Stomach (tissue), 8 donors: ENCODE measurements at regions not wholly inside any gene's neighbourhood (a gene's known extent, or its start where the extent isn't known, plus 50 kb on each side); places are given as distances from the start of the nearest gene placed in this dataset.

Experiments
- DNase-seq, 2 donors: peaks; one replicate each; pipeline versions ENCODE4 v3.0.0 to v3.0.0-alpha.2; 2013 to 2019
- H3K27ac ChIP-seq, 5 donors: fragments of 200-600 bp in 4 of 5; sonication (generic) in 4 of 5; one replicate each; pipeline ENCODE4 v1.5.1; 2013 to 2019; ENCODE audit warnings: mild to moderate bottlenecking in 1 of 5, moderate library complexity in 1 of 5
- H3K27me3 ChIP-seq, 3 donors: fragments of 200-600 bp; sonication (generic); one replicate each; pipeline ENCODE4 v1.5.1; 2017 to 2019; ENCODE audit warnings: mixed run types in 1 of 3
- H3K36me3 ChIP-seq, 4 donors: fragments of 200-600 bp; sonication (generic); 1 replicate in 3 of 4; 2 replicates in 1 of 4; pipeline ENCODE4 v1.5.1; 2016 to 2019
- H3K4me1 ChIP-seq, 4 donors: fragments of 200-600 bp; sonication (generic); one replicate each; pipeline ENCODE4 v1.5.1; 2016 to 2019
- H3K4me3 ChIP-seq, 4 donors: fragments of 200-600 bp; sonication (generic) in 3 of 4; one replicate each; pipeline ENCODE4 v1.5.1; 2016 to 2019; ENCODE audit warnings: mild to moderate bottlenecking in 1 of 4
- H3K9me3 ChIP-seq, 4 donors: fragments of 200-600 bp; sonication (generic); one replicate each; pipeline ENCODE4 v1.5.1; 2016 to 2019
- CTCF ChIP-seq, 7 experiments: fragments of 450-650 bp in 4 of 7; fragments of 200-600 bp in 3 of 7; sonication (generic) in 3 of 7; IDR thresholded peaks; one replicate each; pipeline ENCODE4 v1.5.1; 2016 to 2019; ENCODE audit warnings: antibody characterized with exemption in 7 of 7, control low read depth in 2 of 7, mild to moderate bottlenecking in 1 of 7
- EP300 ChIP-seq: sonication (generic); formaldehyde crosslinking; IDR thresholded peaks from one replicate; pipeline ENCODE4 v1.6.1; 2017; ENCODE audit warnings: antibody characterized with exemption
- POLR2A ChIP-seq, 4 donors: fragments of 450-650 bp; IDR thresholded peaks; one replicate each; pipeline ENCODE4 v1.6.1; 2016; ENCODE audit warnings: antibody characterized with exemption in 4 of 4, control low read depth in 2 of 4, mild to moderate bottlenecking in 1 of 4, moderate library complexity in 1 of 4
- POLR2AphosphoS5 ChIP-seq, 3 donors: sonication (generic); formaldehyde crosslinking; IDR thresholded peaks; one replicate each; pipeline ENCODE4 v1.6.1; 2016; ENCODE audit warnings: antibody characterized with exemption in 3 of 3
- WGBS, 5 donors: extraction: QIAGEN DNeasy Blood & Tissue Kit in 3 of 5; methylation state at CpG; one replicate each; pipeline versions ENCODE4 v1.1.5 to v1.1.7; 2013 to 2018; 5-methylcytosine and 5-hydroxymethylcytosine counted together
- intact Hi-C: fragments of 100-400 bp; cut with DNase I; formaldehyde crosslinking; loops from one replicate; pipeline ENCODE4 v1.15.1; 2023; ENCODE audit warnings: low total_unique reads
- donor health status: healthy with polysubstance abuse.
- donor health status: Bipolar disorder and iron deficiency.
- donor health status: healthy.

GRCh38 chr4:62871078-62871477 lies 1538.2 kb downstream of the TECRL start:
- Histone ChIP-seq H3K36me3 (no peaks in the 10 kb centered on the region), H3K4me3 (no peak overlapping the region), H3K27me3 (no peaks in the 10 kb centered on the region), H3K9me3 (peaks cover 0 to 5% (median 0%) of the 10 kb centered on the region in 4 donors), H3K4me1 (no peaks in the 10 kb centered on the region), H3K27ac (no peak overlapping the region)
- no peak for DNase-seq
- intact Hi-C loops = no loop called here
- TF ChIP-seq EP300 = no peak
- TF ChIP-seq CTCF (IDR thresholded peaks at IDR 0.05) = no peak
- no peak for TF ChIP-seq POLR2A (IDR thresholded peaks at IDR 0.05)
- TF ChIP-seq POLR2AphosphoS5 (IDR thresholded peaks at IDR 0.05) = no peak
- 44 to 67% (median 50%) methylated on average over 1 of the region's 1 CpG for WGBS, 5 donors

GRCh38 chr4:62870451-62870850 lies 1538.8 kb downstream of the TECRL start:
- DNase-seq = no peak
- no peak overlapping the region for H3K4me3 ChIP-seq
- no peak for TF ChIP-seq POLR2AphosphoS5 (IDR thresholded peaks at IDR 0.05)
- no peak for TF ChIP-seq POLR2A (IDR thresholded peaks at IDR 0.05)
- no peak for TF ChIP-seq EP300
- TF ChIP-seq CTCF (IDR thresholded peaks at IDR 0.05) = no peak
- peaks cover 0 to 5% (median 0%) of the 10 kb centered on the region in 4 donors for H3K9me3 ChIP-seq
- H3K36me3 ChIP-seq = no peaks in the 10 kb centered on the region
- intact Hi-C loops = no loop called here
- no peaks in the 10 kb centered on the region for H3K4me1 ChIP-seq
- no peak overlapping the region for H3K27ac ChIP-seq
- H3K27me3 ChIP-seq = no peaks in the 10 kb centered on the region
- WGBS, 5 donors = 55 to 70% (median 65%) methylated on average over 3 of the region's 3 CpGs

GRCh38 chr4:62865261-62865660 lies 1544.0 kb downstream of the TECRL start:
- TF ChIP-seq EP300 (no peak), POLR2AphosphoS5 (IDR thresholded peaks at IDR 0.05) (no peak), POLR2A (IDR thresholded peaks at IDR 0.05) (no peak), CTCF (IDR thresholded peaks at IDR 0.05) (no peak)
- no peaks in the 10 kb centered on the region for H3K27me3 ChIP-seq
- no peak overlapping the region for H3K27ac ChIP-seq

GRCh38 chr4:62849696-62850095 lies 1559.6 kb downstream of the TECRL start:
- WGBS, 5 donors = 45 to 77% (median 53%) methylated on average over 1 of the region's 1 CpG
- intact Hi-C loops = no loop called here

More at GRCh38 chr4:62865261-62865660, 1544.0 kb downstream of the TECRL start:
- no peak overlapping the region for H3K4me3 ChIP-seq
- WGBS, 5 donors = 80 to 91% (median 83%) methylated on average over 3 of the region's 3 CpGs
- no peaks in the 10 kb centered on the region for H3K4me1 ChIP-seq
- intact Hi-C loops = no loop called here
- H3K36me3 ChIP-seq = no peaks in the 10 kb centered on the region
- peaks cover 0 to 5% (median 0%) of the 10 kb centered on the region in 4 donors for H3K9me3 ChIP-seq
- DNase-seq = no peak

GRCh38 chr4:62835631-62836030 lies 1573.6 kb downstream of the TECRL start:
- H3K36me3 ChIP-seq = no peaks in the 10 kb centered on the region
- peaks cover 0 to 12% (median 5%) of the 10 kb centered on the region in 4 donors for H3K9me3 ChIP-seq
- H3K4me1 ChIP-seq = no peaks in the 10 kb centered on the region
- DNase-seq = no peak
- intact Hi-C loops = no loop called here
- H3K27me3 ChIP-seq = no peaks in the 10 kb centered on the region
- 43 to 53% (median 48%) methylated on average over 2 of the region's 2 CpGs for WGBS, 5 donors
- H3K4me3 ChIP-seq = no peak overlapping the region
- no peak overlapping the region for H3K27ac ChIP-seq
- TF ChIP-seq POLR2AphosphoS5 (IDR thresholded peaks at IDR 0.05) (no peak), EP300 (no peak), POLR2A (IDR thresholded peaks at IDR 0.05) (no peak), CTCF (IDR thresholded peaks at IDR 0.05) (no peak)

More at GRCh38 chr4:62849696-62850095, 1559.6 kb downstream of the TECRL start:
- H3K9me3 ChIP-seq = no peaks in the 10 kb centered on the region
- H3K27ac ChIP-seq = no peak overlapping the region
- no peaks in the 10 kb centered on the region for H3K36me3 ChIP-seq
- no peak for TF ChIP-seq POLR2A (IDR thresholded peaks at IDR 0.05)
- no peak overlapping the region for H3K4me3 ChIP-seq
- DNase-seq = no peak
- H3K4me1 ChIP-seq = no peaks in the 10 kb centered on the region
- H3K27me3 ChIP-seq = no peaks in the 10 kb centered on the region
